ENCODE measurements at regions not wholly inside any gene's neighbourhood (a gene's known extent, or its start where the extent isn't known, plus 50 kb on each side); places are given as distances from the start of the nearest gene placed in this dataset.

DNA sequence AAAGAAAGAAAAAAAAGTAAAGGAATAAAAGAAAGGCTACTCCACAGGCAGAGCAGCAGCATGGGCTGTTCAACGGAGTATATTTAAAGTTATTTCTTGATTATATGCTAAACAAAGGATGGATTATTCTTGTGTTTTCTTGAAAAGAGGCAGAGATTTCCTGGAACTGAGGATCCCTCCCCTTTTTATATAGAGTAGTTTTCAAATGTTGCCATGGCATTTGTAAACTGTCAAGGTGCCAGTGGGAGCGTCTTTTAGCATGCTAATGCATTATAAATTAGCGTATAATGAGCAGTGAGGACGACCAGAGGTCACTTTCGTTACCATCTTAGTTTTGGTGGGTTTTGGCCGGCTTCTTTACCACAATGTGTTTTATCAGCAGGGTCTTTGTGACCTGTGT lies 383.0 kb downstream of the PCNX1 start:
- POLR2A ChIA-PET (ENCODE audit: unreplicated experiment), result no interaction called here
- Histone ChIP-seq H3K4me1 (replicated peaks; ENCODE audit: insufficient read depth) (peaks cover 76% of the 10 kb centered on the region), H3F3A (ENCODE audit: insufficient read depth, low read depth) (peaks cover 48% of the 10 kb centered on the region), H3K36me3 (ENCODE audit: low read depth) (no peaks in the 10 kb centered on the region), H3K79me2 (ENCODE audit: low read depth) (no peaks in the 10 kb centered on the region), H4K20me1 (ENCODE audit: insufficient read depth) (no peaks in the 10 kb centered on the region), H3K4me3 (no peak overlapping the region), H3K9me2 (ENCODE audit: insufficient read depth) (no peaks in the 10 kb centered on the region), H3K27me3 (ENCODE audit: insufficient read depth, low read depth) (no peaks in the 10 kb centered on the region), H2AFZ (0 out of 2 replicates have a peak overlapping the region, but pooled peaks have one; percentile 8), H3K9me3 (ENCODE audit: insufficient read depth, low read depth) (peaks cover 4% of the 10 kb centered on the region; the same call in 1 of the 2 replicates), H3K27ac (peak overlapping the region; percentile 95), H3K4me2 (peak overlapping the region; percentile 52)
- TF ChIP-seq, protein P1, sequence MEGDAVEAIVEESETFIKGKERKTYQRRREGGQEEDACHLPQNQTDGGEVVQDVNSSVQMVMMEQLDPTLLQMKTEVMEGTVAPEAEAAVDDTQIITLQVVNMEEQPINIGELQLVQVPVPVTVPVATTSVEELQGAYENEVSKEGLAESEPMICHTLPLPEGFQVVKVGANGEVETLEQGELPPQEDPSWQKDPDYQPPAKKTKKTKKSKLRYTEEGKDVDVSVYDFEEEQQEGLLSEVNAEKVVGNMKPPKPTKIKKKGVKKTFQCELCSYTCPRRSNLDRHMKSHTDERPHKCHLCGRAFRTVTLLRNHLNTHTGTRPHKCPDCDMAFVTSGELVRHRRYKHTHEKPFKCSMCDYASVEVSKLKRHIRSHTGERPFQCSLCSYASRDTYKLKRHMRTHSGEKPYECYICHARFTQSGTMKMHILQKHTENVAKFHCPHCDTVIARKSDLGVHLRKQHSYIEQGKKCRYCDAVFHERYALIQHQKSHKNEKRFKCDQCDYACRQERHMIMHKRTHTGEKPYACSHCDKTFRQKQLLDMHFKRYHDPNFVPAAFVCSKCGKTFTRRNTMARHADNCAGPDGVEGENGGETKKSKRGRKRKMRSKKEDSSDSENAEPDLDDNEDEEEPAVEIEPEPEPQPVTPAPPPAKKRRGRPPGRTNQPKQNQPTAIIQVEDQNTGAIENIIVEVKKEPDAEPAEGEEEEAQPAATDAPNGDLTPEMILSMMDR (conservative IDR thresholded peaks at IDR 0.05), result no peak
- no peak for TF ChIP-seq EZH2 (IDR thresholded peaks at IDR 0.05; ENCODE audit: low read depth)
- intact Hi-C loops (cut with micrococcal nuclease; ENCODE audit: unreplicated experiment), result no loop called here
- BruUV-seq (replicated peaks), result no TSS peak
- CTCF ChIA-PET, result no interaction called here
- DNase-seq, result no peak

DNA sequence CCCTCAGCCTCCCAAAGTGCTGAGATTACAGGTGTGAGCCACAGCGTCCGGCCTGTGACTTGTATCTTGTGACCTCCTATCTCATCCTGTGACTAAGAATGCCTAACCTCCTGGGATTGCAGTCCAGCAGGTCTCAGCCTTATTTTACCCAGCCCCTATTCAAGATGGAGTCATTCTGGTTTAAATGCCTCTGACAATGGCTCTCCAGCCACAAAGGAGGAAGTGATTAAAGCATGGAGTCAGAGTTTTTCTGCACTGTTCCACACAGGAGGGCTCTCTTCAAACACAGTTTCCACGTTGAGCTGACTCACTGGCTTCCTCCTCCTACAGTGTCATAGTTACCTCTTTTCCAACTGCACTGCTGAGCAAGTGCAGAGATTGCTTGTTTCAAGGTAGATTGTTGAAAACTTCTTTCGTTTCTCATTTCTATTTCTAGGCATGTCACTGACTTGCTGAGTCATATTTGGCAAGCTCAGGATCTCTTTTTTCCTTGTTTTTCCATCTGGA lies 383.8 kb downstream of the PCNX1 start:
- Histone ChIP-seq H4K20me1 (ENCODE audit: insufficient read depth) (no peaks in the 10 kb centered on the region), H3K4me3 (0 out of 2 replicates have a peak overlapping the region, but pooled peaks have one; percentile 9), H3K27me3 (ENCODE audit: insufficient read depth, low read depth) (no peaks in the 10 kb centered on the region), H3K4me2 (peak overlapping the region; percentile 52), H3K27ac (peak overlapping the region; percentile 95), H3K79me2 (ENCODE audit: low read depth) (no peaks in the 10 kb centered on the region), H3K4me1 (replicated peaks; ENCODE audit: insufficient read depth) (peaks cover 69% of the 10 kb centered on the region), H2AFZ (peak overlapping the region; percentile 8; the same call in 1 of the 2 replicates), H3K36me3 (ENCODE audit: low read depth) (no peaks in the 10 kb centered on the region), H3K9me2 (ENCODE audit: insufficient read depth) (no peaks in the 10 kb centered on the region), H3K9me3 (ENCODE audit: insufficient read depth, low read depth) (peaks cover 3% of the 10 kb centered on the region; the same call in 1 of the 2 replicates), H3F3A (ENCODE audit: insufficient read depth, low read depth) (peaks cover 45% of the 10 kb centered on the region)
- DNase-seq, result peak; percentile 63 to 97
- intact Hi-C loops (cut with micrococcal nuclease; ENCODE audit: unreplicated experiment), result loop anchor here (1.0 kb wide), 2 partner anchors 29 to 148 kb away; partner anchors contain the start of gene SIPA1L1
- CTCF ChIA-PET, result interaction anchor here (0.5 kb wide), 2 partner anchors 94 to 176 kb away, joined by 3 to 4 read pairs; no protein-coding TSS in a partner anchor
- no TSS peak for BruUV-seq (replicated peaks)
- no peak for TF ChIP-seq EZH2 (IDR thresholded peaks at IDR 0.05; ENCODE audit: low read depth)
- TF ChIP-seq, protein P1 (conservative IDR thresholded peaks at IDR 0.05), result no peak
- POLR2A ChIA-PET (ENCODE audit: unreplicated experiment), result interaction anchor here (0.5 to 0.7 kb wide), 2 partner anchors 87 to 148 kb away, joined by 3 to 4 read pairs; no protein-coding TSS in a partner anchor

DNA sequence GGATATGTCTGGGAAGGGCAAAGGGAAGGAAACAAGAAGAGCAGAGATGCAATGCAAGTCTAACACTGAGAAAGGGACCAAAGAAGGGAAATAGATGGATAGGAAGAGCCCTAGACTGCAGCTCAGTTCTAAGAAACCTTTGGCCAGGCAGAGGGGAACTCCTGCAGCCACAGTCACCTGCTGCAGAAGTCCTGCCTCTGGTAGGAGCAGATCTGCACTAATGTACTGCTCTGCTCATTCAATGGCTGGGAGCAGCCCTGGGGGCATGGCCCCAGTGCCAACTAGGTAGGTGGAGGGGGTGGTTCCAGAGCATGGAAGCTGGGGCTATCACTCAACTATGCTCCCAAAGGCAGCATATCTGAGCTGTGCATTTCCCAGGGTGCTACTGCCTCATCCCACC lies 388.9 kb downstream of the PCNX1 start:
- no peak overlapping the region for H2AFZ ChIP-seq
- BruUV-seq (replicated peaks), result no TSS peak
- no peak for TF ChIP-seq EZH2 (IDR thresholded peaks at IDR 0.05; ENCODE audit: low read depth)
- TF ChIP-seq, protein P1 (conservative IDR thresholded peaks at IDR 0.05), result no peak
- H3K36me3 ChIP-seq (ENCODE audit: low read depth), result no peaks in the 10 kb centered on the region
- no peak overlapping the region for H3K27ac ChIP-seq
- ChIA-PET CTCF (no interaction called here), POLR2A (ENCODE audit: unreplicated experiment) (no interaction called here)
- H3K4me3 ChIP-seq, result no peak overlapping the region
- peaks cover 11% of the 10 kb centered on the region for H3F3A ChIP-seq (ENCODE audit: insufficient read depth, low read depth)
- H3K27me3 ChIP-seq (ENCODE audit: insufficient read depth, low read depth), result no peaks in the 10 kb centered on the region
- peaks cover 17% of the 10 kb centered on the region for H3K4me1 ChIP-seq (replicated peaks; ENCODE audit: insufficient read depth)
- no peaks in the 10 kb centered on the region for H3K79me2 ChIP-seq (ENCODE audit: low read depth)
- no peaks in the 10 kb centered on the region for H4K20me1 ChIP-seq (ENCODE audit: insufficient read depth)
- H3K9me3 ChIP-seq (ENCODE audit: insufficient read depth, low read depth), result peaks cover 3% of the 10 kb centered on the region; the same call in 1 of the 2 replicates
- DNase-seq, result no peak
- intact Hi-C loops (cut with micrococcal nuclease; ENCODE audit: unreplicated experiment), result no loop called here
- no peaks in the 10 kb centered on the region for H3K9me2 ChIP-seq (ENCODE audit: insufficient read depth)
- no peak overlapping the region for H3K4me2 ChIP-seq

All from PC-9 (cell line).